MM.1S (cell line): ENCODE measurements at regions not wholly inside any gene's neighbourhood (a gene's known extent, or its start where the extent isn't known, plus 50 kb on each side); places are given as distances from the start of the nearest gene placed in this dataset.

Source experiments
- CTCF ChIP-seq: fragments of 300-600 bp; sonication (generic); IDR thresholded peaks from 2 replicates; pipeline ENCODE4 v1.5.1; 2016; ENCODE audit warnings: antibody characterized with exemption, low read length, mixed read lengths
- EZH2 ChIP-seq: fragments of 300-600 bp; sonication (generic); optimal IDR thresholded peaks from 2 replicates; pipeline ENCODE3; 2017; ENCODE audit warnings: low read depth, mild to moderate bottlenecking, antibody characterized with exemption, low read length, mixed read lengths
- EZH2phosphoT487 ChIP-seq: fragments of 300-600 bp; sonication (generic); IDR thresholded peaks from 2 replicates; pipeline ENCODE4 v1.6.1; 2018; ENCODE audit warnings: antibody characterized with exemption, low read length

- TF ChIP-seq EZH2phosphoT487 (no peak), CTCF (no peak), EZH2 (no peak)
These were observed 94.5 kb upstream of the HAAO start for GRCh38 chr2:42886921-42887320.
